ENCODE measurements at regions not wholly inside any gene's neighbourhood (a gene's known extent, or its start where the extent isn't known, plus 50 kb on each side); places are given as distances from the start of the nearest gene placed in this dataset.

DNA sequence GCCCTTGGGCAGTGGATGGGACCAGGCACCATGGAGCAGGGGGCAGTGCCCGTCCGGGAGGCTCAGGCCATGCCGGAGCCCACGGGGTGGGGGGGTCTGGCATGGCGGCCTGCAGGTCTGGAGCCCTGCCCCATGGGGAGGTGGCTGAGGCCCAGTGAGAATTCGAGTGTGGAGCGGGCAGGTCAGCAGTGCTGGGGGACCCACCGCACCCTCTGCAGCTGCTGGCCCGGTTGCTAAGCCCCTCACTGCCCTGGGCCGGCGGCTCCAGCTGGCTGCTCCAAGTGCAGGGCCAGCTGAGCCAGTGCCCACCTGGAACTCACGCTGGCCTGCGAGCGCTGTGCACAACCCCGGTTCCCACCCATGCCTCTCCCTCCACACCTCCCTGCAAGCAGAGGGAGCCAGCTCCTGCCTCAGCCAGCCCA lies 1157.9 kb upstream of the ADGRL3 start:
- DNase-seq, result peak; percentile 13

DNA sequence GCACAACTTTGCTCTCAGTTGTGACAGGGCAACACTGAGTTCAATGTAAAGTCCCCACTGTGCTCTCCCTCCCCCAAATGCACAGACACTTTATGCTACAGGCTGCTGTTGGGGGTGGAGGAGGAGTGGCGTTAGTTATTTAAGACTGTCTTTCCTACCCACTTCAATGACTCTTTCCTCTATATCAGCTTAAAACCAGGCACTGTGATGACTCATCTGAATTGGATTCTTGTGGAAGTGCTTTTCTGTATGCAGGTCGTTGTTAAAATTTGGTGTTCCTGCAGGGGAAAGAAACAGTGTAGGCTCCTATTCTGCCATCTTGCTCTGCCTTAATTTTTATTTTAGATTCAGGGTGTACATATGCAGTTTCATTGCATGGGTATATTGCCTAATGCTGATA lies 1157.2 kb upstream of the ADGRL3 start:
- no peak for DNase-seq

DNA sequence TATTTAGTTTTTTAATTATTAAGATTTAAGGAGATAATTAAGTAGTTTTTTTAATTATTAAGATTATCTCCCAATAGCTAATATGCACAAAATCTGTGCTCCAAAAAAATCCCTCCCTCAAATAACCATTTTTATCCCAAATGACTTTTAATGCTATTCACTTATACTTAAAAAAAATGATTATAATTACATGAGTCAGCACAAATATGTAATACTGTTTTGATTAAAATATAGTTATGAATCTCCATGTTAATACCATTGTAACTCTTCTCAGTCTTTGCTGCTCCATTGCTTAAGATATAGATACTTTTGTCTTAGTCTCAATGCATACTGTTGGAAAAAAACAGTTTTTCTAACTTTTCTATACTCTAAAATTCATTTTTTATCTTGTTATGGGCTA lies 1121.1 kb upstream of the ADGRL3 start:
- DNase-seq, result no peak

DNA sequence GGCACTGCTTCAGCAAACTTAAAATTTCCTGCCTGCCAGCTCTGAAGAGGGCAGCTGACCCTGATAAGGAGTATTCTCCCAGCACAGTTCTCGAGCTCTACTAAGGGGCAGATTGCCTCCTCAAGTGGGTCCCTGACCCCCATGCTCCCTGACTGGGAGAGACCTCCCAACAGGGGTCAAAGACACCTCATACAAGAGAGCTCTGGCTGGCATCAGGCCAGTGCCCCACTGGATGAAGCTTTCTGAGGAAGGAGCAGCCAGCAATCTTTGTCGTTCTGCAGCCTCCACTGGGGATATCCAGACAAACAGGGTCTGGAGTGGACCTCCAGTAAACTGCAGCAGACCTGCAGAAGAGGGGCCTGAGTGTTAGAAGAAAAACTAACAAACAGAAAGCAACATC lies 1118.3 kb upstream of the ADGRL3 start:
- DNase-seq, result no peak

DNA sequence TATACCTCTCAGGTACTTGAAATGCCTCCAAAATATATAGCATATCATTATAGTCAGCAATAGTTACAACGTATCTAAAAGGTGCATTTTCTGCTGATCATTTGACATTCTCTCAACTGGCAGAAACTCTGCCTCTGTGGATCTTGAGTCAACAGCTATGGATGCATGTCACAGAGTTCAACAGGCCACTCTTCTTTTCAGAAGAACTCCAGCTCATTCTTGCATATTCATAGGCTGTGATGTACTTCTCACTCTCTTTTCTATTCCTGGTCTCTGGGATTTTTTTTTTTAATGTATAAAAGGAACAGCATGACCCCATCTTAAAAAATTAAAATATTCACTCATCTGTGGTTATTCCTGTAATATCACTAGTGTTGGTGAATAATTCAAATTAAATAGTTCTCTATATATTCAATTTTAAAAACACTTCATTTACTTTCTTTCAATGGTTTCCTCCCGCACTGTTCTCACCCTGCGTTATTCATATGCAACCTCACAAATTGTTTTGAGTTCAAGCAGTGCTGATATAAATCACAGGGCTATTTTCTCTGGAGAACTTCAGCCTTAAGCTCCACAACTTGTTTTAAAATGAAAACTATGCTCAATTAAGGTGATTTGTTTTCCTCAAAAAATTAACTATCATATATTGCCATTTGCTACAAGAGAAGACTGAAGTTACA lies 1111.2 kb upstream of the ADGRL3 start:
- no peak for DNase-seq

DNA sequence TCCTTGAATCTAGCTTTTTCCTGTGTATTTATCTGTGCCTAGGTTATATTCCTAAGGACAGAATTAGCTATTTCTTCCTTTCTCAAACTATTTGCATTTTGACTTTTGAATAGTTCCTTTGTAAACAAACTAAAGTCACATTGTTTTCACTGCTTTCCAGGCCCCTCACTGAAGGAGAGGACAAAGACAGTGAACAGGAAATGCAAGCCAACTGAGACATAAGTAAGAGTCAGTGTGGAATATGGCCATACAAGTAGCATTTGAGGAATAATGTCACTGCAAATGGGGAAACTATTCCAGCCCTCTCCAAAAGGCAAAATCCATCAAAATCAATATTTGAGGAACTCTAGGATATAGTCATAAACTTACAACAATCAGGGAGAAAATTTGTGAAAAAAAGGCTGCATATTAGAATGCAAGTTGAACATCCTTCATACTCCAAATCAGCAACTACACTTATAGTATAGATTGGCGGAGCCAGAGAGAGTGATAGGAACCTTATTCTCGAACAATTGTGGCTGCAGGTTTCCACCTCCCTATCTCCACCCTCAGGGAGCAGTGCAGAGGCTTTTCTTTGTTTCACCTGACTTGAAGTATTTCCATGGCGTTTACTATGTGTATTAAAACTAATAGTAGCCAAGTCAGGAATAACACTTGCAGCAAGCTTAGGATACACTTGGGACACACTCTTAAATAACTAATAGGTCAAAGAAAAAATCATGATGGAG lies 1110.4 kb upstream of the ADGRL3 start:
- DNase-seq, result no peak

DNA sequence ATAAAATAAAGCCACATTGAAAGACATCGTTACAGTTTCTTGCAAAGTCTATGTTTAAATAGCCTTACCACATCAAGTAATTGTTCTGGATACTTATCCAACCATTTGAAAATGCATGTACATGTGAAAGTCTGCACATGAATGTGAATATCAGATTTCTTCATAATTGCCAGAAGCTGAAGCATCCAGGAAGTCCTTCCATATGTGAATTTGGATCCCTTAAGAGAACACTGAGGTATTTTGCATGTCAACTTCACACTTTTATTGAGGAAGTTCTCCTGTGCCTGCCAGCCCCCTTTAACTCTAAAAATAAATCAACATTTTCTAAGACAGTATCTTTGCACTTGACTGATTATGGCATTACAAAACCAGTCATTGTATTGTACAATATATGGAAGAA lies 1103.5 kb upstream of the ADGRL3 start:
- DNase-seq, result no peak

DNA sequence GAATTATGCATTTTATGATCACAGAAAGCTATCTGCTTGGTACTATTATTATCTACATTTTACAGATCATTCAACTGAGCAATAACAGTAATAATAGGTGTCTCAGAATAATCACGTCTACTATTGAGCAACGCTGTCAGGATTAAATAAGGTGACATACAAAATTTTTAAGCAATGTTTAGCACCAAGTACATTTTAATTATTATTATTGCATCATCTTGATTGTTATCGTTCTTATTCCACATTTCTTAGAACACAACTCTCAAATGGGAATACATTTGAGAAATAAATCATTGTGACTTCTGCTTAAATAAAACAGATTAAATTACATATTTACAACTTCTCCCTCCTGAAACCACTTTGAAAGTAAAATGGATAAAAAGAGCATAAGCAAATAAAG lies 1083.5 kb upstream of the ADGRL3 start:
- no peak for DNase-seq

DNA sequence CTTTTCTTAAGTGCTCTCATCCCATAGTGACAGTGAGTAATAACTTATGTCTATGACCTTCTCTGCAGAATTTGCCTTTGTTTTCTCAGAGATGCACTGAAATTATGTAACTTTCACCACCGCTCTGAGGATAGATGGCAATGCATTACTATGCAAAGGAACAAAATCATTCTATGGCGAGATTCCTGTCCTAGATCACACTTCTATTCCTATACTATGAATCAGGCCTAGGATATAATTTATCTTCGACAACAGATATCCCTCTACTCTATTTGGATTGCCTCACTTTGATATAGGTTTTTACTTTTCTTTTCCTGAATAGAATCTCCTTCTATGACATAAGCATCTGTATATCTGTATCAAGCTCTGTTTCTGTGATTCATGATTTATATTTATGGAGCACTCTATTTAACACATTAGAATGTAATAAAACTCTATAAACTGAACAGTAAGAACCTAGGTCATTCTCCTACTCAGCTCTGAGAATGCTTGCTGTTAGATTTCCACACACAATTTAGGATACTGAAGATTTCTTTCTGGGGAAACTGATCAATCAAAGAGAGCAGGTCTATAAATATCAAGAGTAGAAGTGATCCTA lies 1082.3 kb upstream of the ADGRL3 start:
- no peak for DNase-seq

DNA sequence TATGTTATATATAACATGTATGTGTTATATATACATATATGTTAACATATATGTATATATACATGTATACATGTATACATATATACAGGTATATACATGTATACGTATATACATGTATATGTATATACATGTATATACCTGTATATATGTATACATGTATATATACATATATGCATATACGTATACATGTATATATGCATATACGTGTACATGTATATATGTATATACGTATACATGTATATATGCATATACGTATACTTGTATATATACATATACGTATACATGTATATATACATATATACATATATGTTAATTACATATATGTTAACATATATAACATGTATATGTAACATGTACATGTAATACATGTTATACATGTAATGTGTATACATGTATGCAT lies 1077.3 kb upstream of the ADGRL3 start:
- no peak for DNase-seq

DNA sequence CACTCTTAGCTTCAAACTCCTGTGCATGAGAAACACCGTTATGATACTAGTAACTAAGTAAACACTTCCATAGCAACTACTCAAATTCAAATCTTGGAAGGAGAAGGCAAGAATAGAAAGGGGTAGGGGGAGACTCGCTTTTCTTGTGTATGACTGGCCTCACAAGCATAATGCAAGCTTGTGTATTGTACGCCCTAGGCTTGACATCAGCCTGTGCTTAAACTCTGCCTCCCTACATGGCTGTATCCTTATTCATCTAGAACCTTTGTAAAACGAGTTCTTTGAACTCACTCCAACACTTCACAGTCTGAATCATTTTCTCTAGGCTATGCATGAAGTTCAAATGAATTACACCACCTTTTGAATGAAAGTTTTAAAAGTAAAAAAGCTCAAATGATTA lies 1071.2 kb upstream of the ADGRL3 start:
- no peak for DNase-seq

DNA sequence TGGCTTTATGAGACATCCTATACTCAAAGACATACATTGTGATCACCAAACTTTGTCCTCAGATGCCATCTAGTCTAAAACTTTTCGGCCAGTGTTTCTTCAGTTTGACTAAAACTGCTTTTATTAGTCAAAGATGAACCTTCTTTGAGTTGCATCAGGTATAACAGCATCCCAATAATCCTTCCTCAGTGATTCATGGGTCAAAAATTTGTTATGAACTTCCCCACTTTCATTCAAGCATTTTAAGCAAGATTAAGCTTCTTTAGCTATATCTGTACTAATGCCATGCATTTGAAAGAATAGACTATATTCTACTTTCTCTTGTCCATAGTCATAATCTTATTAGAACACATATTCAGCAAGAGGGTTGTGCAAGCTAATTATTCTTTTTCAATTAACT lies 1070.4 kb upstream of the ADGRL3 start:
- DNase-seq, result no peak

DNA sequence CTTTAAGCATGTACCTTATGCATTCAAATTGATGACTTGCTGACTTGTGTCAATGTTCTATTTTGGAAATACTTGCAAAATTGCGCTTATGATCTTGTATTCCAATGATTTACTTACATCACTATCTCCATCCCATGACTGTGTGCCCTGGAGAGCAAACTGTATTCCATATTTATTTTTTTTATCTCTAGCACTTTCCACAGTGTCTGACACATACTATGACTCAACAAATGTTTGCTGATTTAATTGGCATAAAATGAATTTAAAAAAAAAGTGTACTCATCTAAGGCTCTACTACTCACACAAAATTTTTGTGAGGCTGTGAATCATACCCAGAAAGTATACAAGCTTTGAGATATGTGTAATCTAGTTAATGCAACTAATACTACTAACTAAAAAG lies 1066.8 kb upstream of the ADGRL3 start:
- no peak for DNase-seq

DNA sequence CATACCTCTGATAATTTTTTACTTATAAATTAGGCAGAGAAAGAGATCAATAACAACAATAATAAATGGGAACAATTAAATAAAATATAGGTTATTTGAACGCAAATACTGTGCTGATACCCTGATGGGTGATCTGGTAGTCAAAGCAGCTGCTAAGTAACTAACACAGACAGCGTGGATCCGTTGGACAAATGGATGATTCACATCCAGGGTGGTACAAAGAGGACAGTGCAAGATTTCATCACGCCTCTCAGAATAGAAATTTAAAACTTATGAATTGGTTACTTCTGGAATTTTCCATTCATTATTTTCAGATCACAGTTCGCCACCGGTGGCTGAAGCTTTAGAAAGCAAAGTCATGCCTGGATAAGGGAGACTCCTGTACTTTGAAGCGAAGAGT lies 1066.0 kb upstream of the ADGRL3 start:
- no peak for DNase-seq

DNA sequence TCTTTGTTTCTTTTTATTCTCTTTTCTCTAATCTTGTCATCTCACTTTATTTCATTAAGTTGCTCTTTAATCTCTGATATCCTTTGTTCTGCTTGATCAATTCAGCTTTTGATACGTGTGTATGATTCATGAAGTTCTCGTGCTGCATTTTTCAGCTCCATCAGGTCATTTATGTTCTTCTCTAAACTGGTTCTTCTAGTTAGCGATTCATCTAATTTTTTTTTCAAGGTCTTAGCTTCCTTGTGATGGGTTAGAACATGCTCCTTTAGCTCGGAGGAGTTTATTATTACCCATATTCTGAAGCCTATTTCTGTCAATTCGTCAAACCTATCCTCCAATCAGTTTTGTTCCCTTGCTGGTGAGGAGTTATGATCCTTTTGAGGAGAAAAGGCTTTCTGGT lies 1045.0 kb upstream of the ADGRL3 start:
- no peak for DNase-seq

DNA sequence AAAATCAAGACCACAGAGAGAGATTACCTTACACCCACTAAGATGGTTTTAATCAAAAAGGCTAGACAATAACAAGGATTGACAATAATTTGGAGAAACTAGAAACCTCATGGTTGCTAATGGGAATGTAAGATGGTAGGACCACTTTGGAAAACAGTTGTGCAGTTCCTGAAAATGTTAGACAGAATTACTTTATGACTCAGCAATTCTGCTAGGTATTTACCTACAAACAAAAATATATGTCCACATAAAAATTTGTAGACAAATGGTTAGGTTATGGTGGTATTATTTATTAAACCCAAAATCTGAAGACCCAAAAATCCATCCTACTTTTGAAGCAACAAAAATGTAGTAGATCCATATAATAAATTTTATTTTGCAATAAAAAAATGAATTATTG lies 1027.0 kb upstream of the ADGRL3 start:
- no peak for DNase-seq

DNA sequence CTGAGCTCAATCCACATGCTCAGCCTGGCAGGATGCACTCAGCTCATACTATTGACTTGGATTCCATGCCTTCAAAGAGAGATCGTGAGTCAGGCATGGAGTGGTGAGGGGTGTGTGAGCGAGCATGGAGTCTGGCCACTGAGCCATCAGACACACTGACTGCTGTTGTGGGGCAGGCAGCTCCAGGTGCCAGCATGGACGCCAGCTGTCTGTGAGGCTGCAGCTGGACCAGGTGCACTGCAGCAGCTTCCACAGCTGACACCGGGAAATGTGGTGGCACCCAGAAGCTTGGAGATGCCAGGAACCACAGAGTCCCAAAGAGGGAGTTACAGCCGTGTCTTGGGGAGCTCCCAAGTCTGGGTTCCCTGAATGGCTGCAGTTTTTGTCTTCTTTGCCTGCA lies 1026.4 kb upstream of the ADGRL3 start:
- DNase-seq, result no peak

DNA sequence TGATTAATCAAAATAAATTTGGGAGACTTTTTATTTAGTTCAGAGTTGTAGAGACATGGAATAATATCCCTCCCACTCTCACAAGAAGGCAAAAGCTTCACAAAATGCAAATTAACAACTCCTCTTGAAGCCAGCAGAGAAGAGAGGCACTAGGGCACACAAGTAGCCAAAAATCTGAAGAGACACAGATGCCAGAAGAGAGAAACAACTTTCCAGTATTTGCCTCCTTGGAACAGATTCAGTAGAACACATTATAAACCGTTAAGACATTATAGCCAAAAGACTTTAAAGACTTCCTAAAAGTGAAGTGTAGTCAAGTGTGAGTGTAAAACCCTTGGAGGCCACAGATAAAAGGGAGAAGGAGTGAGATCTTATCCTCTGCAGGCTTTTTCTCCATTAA lies 1024.9 kb upstream of the ADGRL3 start:
- no peak for DNase-seq

DNA sequence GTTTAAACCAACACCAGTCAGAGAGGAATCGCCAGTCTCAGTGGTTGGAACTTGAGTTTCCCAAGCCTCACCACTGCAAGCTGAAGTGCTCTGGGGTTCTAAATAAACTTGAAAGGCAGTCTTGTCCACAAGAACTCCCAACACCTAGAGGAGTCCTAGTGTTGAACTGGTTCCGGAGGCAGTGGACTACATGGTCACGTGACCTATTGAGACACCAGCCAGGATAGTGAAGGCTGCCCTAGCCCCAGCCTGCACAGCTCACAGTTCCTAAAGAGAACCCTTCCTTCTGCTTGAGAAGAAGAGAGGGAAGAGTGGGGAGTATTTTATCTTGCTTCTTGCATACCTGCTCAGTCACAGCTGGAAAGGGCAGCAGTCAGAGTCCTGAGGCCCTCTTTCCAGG lies 1012.7 kb upstream of the ADGRL3 start:
- no peak for DNase-seq

DNA sequence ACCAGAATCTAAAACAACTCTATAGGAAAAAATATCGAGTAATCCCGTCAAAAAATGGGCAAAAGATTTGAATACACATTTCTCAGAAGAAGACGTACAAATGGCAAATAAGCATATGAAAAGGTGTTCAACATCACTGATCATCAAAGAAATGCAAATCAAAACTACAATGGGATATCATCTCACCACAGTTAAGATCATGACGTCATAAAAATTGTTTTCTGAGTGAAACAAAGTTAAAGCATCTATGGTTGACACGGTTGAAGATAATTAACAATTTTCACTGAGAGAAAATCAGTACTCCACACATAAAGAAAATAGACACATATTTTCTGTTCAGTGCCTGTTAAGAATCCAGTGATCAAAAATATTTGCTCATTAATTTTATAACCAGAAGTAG lies 1010.8 kb upstream of the ADGRL3 start:
- DNase-seq, result no peak

DNA sequence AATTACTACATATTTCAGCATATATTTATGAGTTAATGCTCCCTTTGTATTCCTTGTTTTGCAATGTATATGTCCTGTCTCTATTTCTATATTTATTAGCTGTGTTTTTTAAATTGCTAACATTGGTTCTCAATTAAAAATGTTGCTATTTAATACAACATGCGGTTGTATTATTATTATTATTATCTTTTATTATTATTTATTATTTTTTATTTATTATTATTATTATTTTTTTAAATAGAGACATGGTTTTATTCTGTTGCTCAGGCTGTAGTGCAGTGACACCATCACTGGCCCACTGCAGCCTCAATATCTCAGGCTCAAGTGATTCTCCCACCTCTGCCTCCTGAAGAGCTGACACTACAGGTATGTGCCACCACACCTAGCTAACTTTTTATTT lies 1005.9 kb upstream of the ADGRL3 start:
- DNase-seq, result no peak

DNA sequence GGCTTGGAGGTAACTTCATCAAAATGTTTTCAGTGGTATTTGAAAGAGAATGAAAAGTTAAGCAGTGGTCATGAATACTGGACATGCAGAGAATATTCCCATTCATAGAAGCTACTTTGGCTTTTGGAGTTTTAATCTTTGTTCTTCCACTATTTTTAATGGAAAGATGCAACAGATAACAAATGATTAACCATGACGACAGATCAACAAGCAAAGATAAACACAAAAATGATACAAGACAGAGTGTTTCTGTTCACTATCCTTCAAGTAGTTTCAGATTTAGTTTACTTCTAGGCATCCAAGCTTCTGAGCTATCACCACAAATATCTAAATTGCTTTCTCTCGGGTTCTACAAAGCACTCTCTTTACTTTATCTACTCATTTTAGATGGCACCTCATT lies 1004.9 kb upstream of the ADGRL3 start:
- DNase-seq, result no peak

DNA sequence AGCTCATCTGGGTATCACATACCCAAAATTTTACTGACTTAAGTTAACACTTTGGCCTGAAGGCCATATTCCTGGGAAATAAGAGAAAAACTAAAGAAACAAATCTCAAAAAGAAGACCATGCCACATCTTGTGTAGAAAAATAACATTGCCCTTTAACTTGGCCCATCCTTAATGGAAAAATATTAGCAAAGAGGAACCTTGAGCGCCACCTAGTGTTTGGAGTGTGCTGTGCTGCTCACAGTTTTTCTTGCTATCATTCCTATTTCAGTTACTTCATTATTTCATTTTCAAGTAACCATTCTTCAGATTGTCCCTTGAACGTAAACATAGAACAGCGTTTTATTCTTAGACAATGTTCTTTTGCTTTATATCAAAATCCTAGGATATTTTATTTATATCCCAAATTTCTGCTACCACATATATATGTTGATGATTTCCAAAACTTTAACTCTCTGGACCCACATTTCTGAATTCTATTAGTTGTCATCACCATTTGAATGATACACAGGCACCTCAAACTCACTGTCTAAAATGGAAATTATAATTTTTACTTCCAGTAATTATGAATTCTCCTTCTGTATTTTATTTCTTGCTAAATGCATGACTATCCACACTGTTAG lies 999.0 kb upstream of the ADGRL3 start:
- DNase-seq, result no peak

DNA sequence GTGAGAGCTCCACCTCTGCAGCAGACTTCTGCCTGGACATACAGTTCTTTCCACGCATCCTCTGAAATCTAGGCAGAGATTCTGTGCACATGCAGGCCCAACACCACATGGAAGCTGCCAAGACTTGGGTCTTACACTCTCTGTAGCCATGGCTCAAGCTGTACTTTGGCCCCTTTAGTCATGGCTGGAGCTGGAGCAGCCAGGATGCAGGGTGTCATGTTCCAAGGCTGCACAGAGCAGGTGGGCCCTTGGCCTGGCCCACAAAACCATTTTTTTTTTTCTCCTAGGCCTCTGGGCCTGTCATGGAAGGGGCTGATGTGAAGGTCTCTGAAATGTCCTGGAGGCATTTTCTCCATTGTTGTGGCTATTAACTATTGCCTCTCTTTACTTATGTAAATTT lies 990.5 kb upstream of the ADGRL3 start:
- DNase-seq, result no peak
